HEK293 (cell line): ENCODE measurements at regions not wholly inside any gene's neighbourhood (a gene's known extent, or its start where the extent isn't known, plus 50 kb on each side); places are given as distances from the start of the nearest gene placed in this dataset.

Experiments
- IKZF3 ChIP-seq: fragments of 450-650 bp; IDR thresholded peaks from 2 replicates; pipeline ENCODE4 v1.5.0; 2018; ENCODE audit warnings: missing biosample characterization, mild to moderate bottlenecking, missing genetic modification characterization, moderate library complexity
- MZF1 ChIP-seq: fragments of 450-650 bp; formaldehyde crosslinking; IDR thresholded peaks from 2 replicates; pipeline ENCODE4 v1.5.1; 2017; ENCODE audit warnings: missing biosample characterization, missing genetic modification characterization, borderline replicate concordance
- TRIM28 ChIP-seq: IDR thresholded peaks from 2 replicates; pipeline ENCODE4 v1.6.1; 2011; ENCODE audit warnings: low read length, control low read depth, borderline replicate concordance
- ZEB2 ChIP-seq: fragments of 450-650 bp; formaldehyde crosslinking; IDR thresholded peaks from 2 replicates; pipeline ENCODE4 v1.5.1; 2016; ENCODE audit warnings: missing biosample characterization, missing genetic modification characterization
- ZFP37 ChIP-seq: fragments of 450-650 bp; formaldehyde crosslinking; IDR thresholded peaks from 2 replicates; pipeline ENCODE4 v1.5.1; 2016; ENCODE audit warnings: missing biosample characterization, missing genetic modification characterization
- ZNF169 ChIP-seq: fragments of 450-650 bp; formaldehyde crosslinking; IDR thresholded peaks from 2 replicates; pipeline ENCODE4 v1.5.1; 2016; ENCODE audit warnings: missing biosample characterization, missing genetic modification characterization
- ZNF18 ChIP-seq: fragments of 450-650 bp; formaldehyde crosslinking; IDR thresholded peaks from 2 replicates; pipeline ENCODE4 v1.5.1; 2016; ENCODE audit warnings: missing biosample characterization, missing genetic modification characterization
- ZNF274 ChIP-seq, 2 experiments: fragments of 200-500 bp in 1 of 2; fragments of 450-650 bp in 1 of 2; sonication (Bioruptor generic) in 1 of 2; formaldehyde crosslinking in 1 of 2; IDR thresholded peaks; 2 replicates each; pipeline versions ENCODE4 v1.5.1 to v1.6.1; 2014 to 2016; ENCODE audit warnings: borderline replicate concordance in 1 of 2, inconsistent platforms in 1 of 2, low read length in 1 of 2, missing biosample characterization in 1 of 2, missing genetic modification characterization in 1 of 2
- ZNF311 ChIP-seq: fragments of 450-650 bp; formaldehyde crosslinking; IDR thresholded peaks from 2 replicates; pipeline ENCODE4 v1.5.1; 2017; ENCODE audit warnings: missing biosample characterization, missing genetic modification characterization, borderline replicate concordance
- TF ChIP-seq, protein P1 (sequence below): fragments of 450-650 bp; formaldehyde crosslinking; IDR thresholded peaks from 2 replicates; pipeline ENCODE4 v1.5.1; 2016; ENCODE audit warnings: missing biosample characterization, missing genetic modification characterization
- TF ChIP-seq, protein P2 (sequence below): fragments of 450-650 bp; formaldehyde crosslinking; IDR thresholded peaks from 2 replicates; pipeline ENCODE4 v1.5.1; 2016; ENCODE audit warnings: missing biosample characterization, missing genetic modification characterization
- TF ChIP-seq, protein P3 (sequence below): fragments of 450-650 bp; formaldehyde crosslinking; IDR thresholded peaks from 2 replicates; pipeline ENCODE4 v1.5.1; 2016; ENCODE audit warnings: missing biosample characterization, missing genetic modification characterization
- TF ChIP-seq, protein P4 (sequence below): fragments of 450-650 bp; formaldehyde crosslinking; IDR thresholded peaks from 2 replicates; pipeline ENCODE4 v1.5.1; 2016; ENCODE audit warnings: missing biosample characterization, missing genetic modification characterization

DNA sequence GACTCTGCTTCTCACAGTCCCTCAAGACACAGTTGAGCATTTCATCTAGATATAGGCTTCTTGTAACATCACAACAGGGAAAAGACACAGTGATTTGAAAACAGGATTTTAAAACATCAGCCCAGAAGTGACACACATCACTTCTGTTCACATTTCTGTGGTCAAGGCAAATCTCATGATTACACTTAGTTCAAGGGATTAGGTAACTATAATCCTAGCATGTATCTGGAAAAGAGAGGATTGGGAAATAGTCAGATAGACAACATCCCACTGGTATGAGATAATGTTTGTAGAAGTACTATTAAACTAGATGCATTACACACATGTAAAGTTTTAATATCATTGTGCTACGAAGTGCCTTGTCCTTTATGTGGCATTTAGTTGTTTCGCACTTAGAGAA lies 252.6 kb upstream of the PRKD1 start:
- TF ChIP-seq, protein P1, sequence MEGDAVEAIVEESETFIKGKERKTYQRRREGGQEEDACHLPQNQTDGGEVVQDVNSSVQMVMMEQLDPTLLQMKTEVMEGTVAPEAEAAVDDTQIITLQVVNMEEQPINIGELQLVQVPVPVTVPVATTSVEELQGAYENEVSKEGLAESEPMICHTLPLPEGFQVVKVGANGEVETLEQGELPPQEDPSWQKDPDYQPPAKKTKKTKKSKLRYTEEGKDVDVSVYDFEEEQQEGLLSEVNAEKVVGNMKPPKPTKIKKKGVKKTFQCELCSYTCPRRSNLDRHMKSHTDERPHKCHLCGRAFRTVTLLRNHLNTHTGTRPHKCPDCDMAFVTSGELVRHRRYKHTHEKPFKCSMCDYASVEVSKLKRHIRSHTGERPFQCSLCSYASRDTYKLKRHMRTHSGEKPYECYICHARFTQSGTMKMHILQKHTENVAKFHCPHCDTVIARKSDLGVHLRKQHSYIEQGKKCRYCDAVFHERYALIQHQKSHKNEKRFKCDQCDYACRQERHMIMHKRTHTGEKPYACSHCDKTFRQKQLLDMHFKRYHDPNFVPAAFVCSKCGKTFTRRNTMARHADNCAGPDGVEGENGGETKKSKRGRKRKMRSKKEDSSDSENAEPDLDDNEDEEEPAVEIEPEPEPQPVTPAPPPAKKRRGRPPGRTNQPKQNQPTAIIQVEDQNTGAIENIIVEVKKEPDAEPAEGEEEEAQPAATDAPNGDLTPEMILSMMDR (tag by site-specific recombination) = no peak
- no peak for TF ChIP-seq ZNF274 (IDR thresholded peaks at IDR 0.05; ENCODE audit: low read length)
- no peak for TF ChIP-seq ZNF274 (tag by site-specific recombination; IDR thresholded peaks at IDR 0.05; ENCODE audit: borderline replicate concordance)
- TF ChIP-seq ZFP37 (tag by site-specific recombination) = no peak
- no peak for TF ChIP-seq ZNF311 (tag by site-specific recombination)
- TF ChIP-seq, protein P2, sequence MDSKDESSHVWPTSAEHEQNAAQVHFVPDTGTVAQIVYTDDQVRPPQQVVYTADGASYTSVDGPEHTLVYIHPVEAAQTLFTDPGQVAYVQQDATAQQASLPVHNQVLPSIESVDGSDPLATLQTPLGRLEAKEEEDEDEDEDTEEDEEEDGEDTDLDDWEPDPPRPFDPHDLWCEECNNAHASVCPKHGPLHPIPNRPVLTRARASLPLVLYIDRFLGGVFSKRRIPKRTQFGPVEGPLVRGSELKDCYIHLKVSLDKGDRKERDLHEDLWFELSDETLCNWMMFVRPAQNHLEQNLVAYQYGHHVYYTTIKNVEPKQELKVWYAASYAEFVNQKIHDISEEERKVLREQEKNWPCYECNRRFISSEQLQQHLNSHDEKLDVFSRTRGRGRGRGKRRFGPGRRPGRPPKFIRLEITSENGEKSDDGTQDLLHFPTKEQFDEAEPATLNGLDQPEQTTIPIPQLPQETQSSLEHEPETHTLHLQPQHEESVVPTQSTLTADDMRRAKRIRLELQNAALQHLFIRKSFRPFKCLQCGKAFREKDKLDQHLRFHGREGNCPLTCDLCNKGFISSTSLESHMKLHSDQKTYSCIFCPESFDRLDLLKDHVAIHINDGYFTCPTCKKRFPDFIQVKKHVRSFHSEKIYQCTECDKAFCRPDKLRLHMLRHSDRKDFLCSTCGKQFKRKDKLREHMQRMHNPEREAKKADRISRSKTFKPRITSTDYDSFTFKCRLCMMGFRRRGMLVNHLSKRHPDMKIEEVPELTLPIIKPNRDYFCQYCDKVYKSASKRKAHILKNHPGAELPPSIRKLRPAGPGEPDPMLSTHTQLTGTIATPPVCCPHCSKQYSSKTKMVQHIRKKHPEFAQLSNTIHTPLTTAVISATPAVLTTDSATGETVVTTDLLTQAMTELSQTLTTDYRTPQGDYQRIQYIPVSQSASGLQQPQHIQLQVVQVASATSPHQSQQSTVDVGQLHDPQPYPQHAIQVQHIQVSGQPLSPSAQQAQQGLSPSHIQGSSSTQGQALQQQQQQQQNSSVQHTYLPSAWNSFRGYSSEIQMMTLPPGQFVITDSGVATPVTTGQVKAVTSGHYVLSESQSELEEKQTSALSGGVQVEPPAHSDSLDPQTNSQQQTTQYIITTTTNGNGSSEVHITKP (tag by site-specific recombination) = no peak
- TF ChIP-seq, protein P3, sequence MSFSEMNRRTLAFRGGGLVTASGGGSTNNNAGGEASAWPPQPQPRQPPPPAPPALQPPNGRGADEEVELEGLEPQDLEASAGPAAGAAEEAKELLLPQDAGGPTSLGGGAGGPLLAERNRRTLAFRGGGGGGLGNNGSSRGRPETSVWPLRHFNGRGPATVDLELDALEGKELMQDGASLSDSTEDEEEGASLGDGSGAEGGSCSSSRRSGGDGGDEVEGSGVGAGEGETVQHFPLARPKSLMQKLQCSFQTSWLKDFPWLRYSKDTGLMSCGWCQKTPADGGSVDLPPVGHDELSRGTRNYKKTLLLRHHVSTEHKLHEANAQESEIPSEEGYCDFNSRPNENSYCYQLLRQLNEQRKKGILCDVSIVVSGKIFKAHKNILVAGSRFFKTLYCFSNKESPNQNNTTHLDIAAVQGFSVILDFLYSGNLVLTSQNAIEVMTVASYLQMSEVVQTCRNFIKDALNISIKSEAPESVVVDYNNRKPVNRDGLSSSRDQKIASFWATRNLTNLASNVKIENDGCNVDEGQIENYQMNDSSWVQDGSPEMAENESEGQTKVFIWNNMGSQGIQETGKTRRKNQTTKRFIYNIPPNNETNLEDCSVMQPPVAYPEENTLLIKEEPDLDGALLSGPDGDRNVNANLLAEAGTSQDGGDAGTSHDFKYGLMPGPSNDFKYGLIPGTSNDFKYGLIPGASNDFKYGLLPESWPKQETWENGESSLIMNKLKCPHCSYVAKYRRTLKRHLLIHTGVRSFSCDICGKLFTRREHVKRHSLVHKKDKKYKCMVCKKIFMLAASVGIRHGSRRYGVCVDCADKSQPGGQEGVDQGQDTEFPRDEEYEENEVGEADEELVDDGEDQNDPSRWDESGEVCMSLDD (tag by site-specific recombination) = no peak
- no peak for TF ChIP-seq ZNF18 (tag by site-specific recombination)
- no peak for TF ChIP-seq TRIM28
- no peak for TF ChIP-seq IKZF3 (tag by site-specific recombination)
- no peak for TF ChIP-seq ZEB2 (tag by site-specific recombination)
- TF ChIP-seq, protein P4, sequence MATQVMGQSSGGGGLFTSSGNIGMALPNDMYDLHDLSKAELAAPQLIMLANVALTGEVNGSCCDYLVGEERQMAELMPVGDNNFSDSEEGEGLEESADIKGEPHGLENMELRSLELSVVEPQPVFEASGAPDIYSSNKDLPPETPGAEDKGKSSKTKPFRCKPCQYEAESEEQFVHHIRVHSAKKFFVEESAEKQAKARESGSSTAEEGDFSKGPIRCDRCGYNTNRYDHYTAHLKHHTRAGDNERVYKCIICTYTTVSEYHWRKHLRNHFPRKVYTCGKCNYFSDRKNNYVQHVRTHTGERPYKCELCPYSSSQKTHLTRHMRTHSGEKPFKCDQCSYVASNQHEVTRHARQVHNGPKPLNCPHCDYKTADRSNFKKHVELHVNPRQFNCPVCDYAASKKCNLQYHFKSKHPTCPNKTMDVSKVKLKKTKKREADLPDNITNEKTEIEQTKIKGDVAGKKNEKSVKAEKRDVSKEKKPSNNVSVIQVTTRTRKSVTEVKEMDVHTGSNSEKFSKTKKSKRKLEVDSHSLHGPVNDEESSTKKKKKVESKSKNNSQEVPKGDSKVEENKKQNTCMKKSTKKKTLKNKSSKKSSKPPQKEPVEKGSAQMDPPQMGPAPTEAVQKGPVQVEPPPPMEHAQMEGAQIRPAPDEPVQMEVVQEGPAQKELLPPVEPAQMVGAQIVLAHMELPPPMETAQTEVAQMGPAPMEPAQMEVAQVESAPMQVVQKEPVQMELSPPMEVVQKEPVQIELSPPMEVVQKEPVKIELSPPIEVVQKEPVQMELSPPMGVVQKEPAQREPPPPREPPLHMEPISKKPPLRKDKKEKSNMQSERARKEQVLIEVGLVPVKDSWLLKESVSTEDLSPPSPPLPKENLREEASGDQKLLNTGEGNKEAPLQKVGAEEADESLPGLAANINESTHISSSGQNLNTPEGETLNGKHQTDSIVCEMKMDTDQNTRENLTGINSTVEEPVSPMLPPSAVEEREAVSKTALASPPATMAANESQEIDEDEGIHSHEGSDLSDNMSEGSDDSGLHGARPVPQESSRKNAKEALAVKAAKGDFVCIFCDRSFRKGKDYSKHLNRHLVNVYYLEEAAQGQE (tag by site-specific recombination) = no peak
- TF ChIP-seq ZNF169 (tag by site-specific recombination) = no peak
- no peak for TF ChIP-seq MZF1
